NB4 (cell line): ENCODE measurements at regions not wholly inside any gene's neighbourhood (a gene's known extent, or its start where the extent isn't known, plus 50 kb on each side); places are given as distances from the start of the nearest gene placed in this dataset.
"Not testable (repeated sequence)": the region's sequence is repeated elsewhere in the genome, so short reads cannot be mapped to it uniquely, and the experiment has no call there.

ENCODE experiments used
- DNase-seq: peaks from one replicate; pipeline ENCODE4 v3.0.0; 2010; ENCODE audit warnings: low read depth
- H3K4me3 ChIP-seq: one replicate; pipeline ENCODE4 v1.5.1; 2011; ENCODE audit warnings: mild to moderate bottlenecking, low read depth, low read length, moderate library complexity
- CTCF ChIP-seq: IDR thresholded peaks from one replicate; pipeline ENCODE4 v1.5.1; 2012; ENCODE audit warnings: low read depth, low read length
- MAX ChIP-seq: IDR thresholded peaks from 2 replicates; pipeline ENCODE4 v1.6.1; 2011; ENCODE audit warnings: low read depth, low read length
- MYC ChIP-seq: IDR thresholded peaks from 2 replicates; pipeline ENCODE4 v1.6.1; 2011; ENCODE audit warnings: low read depth, low read length
- POLR2A ChIP-seq: IDR thresholded peaks from 2 replicates; pipeline ENCODE4 v1.6.1; 2011; ENCODE audit warnings: mild to moderate bottlenecking; ENCODE audit not compliant: insufficient read length; ENCODE audit errors: extremely low read depth

GRCh38 chr7:113504691-113505090, 386.3 kb upstream of the SMIM30 start:
- H3K4me3 ChIP-seq = no peak overlapping the region
- no peak for DNase-seq
- TF ChIP-seq MAX = no peak
- no peak for TF ChIP-seq POLR2A
- no peak for TF ChIP-seq CTCF
- TF ChIP-seq MYC = no peak

GRCh38 chr7:113504142-113504541, 385.8 kb upstream of the SMIM30 start:
- no peak for DNase-seq
- TF ChIP-seq POLR2A (no peak), CTCF (no peak), MAX (no peak)
- H3K4me3 ChIP-seq = no peak overlapping the region

GRCh38 chr7:113496586-113496985, 378.2 kb upstream of the SMIM30 start:
- not testable (repeated sequence) for DNase-seq, H3K4me3 ChIP-seq

GRCh38 chr7:113494797-113495566, 376.6 kb upstream of the SMIM30 start:
- H3K4me3 ChIP-seq, DNase-seq: not testable (repeated sequence)

- DNase-seq = no peak
- TF ChIP-seq CTCF (no peak), POLR2A (no peak), MAX (no peak), MYC (no peak)
Measured at GRCh38 chr7:113491305-113491704, 373.0 kb upstream of the SMIM30 start.

GRCh38 chr7:113487925-113488731, 369.8 kb upstream of the SMIM30 start:
- H3K4me3 ChIP-seq = no peak overlapping the region
- TF ChIP-seq POLR2A = no peak
- TF ChIP-seq MAX = no peak
- no peak for TF ChIP-seq CTCF
- TF ChIP-seq MYC = no peak
- no peak for DNase-seq

More at GRCh38 chr7:113491305-113491704, 373.0 kb upstream of the SMIM30 start:
- H3K4me3 ChIP-seq = no peak overlapping the region

- DNase-seq = no peak
- no peak overlapping the region for H3K4me3 ChIP-seq
- TF ChIP-seq CTCF = no peak
- TF ChIP-seq MYC = no peak
- TF ChIP-seq POLR2A = no peak
- TF ChIP-seq MAX = no peak
Measured at GRCh38 chr7:113486548-113486947, 368.2 kb upstream of the SMIM30 start.
